Uterus (tissue), 2 donors: ENCODE measurements at regions not wholly inside any gene's neighbourhood (a gene's known extent, or its start where the extent isn't known, plus 50 kb on each side); places are given as distances from the start of the nearest gene placed in this dataset.

Experiments
- CTCF ChIP-seq, 4 experiments: fragments of 200-600 bp in 2 of 4; fragments of 450-650 bp in 2 of 4; sonication (generic) in 2 of 4; IDR thresholded peaks; one replicate each; pipeline ENCODE4 v1.5.1; 2016 to 2019; ENCODE audit warnings: antibody characterized with exemption in 4 of 4, mild to moderate bottlenecking in 2 of 4, moderate library complexity in 1 of 4
- POLR2A ChIP-seq, 2 donors: fragments of 450-650 bp; IDR thresholded peaks; one replicate each; pipeline ENCODE4 v1.6.1; 2016; ENCODE audit warnings: antibody characterized with exemption in 2 of 2, mild to moderate bottlenecking in 1 of 2, moderate library complexity in 1 of 2

GRCh38 chr11:80846442-80846841 is 1405.6 kb upstream of the TENM4 start:
- no peak for TF ChIP-seq CTCF (IDR thresholded peaks at IDR 0.05)
- TF ChIP-seq POLR2A (IDR thresholded peaks at IDR 0.05), result no peak
